Gastroesophageal sphincter (tissue), 3 donors: ENCODE measurements at regions not wholly inside any gene's neighbourhood (a gene's known extent, or its start where the extent isn't known, plus 50 kb on each side); places are given as distances from the start of the nearest gene placed in this dataset.

ENCODE experiments used
- CTCF ChIP-seq, 4 experiments: fragments of 200-600 bp in 2 of 4; fragments of 450-650 bp in 2 of 4; sonication (generic) in 1 of 4; IDR thresholded peaks; one replicate each; pipeline ENCODE4 v1.5.1; 2017 to 2019; ENCODE audit warnings: antibody characterized with exemption in 4 of 4, mild to moderate bottlenecking in 2 of 4, moderate library complexity in 2 of 4
- EP300 ChIP-seq: sonication (generic); formaldehyde crosslinking; IDR thresholded peaks from one replicate; pipeline ENCODE4 v1.6.1; 2017; ENCODE audit warnings: antibody characterized with exemption, mild to moderate bottlenecking
- POLR2A ChIP-seq, 2 donors: fragments of 450-650 bp; IDR thresholded peaks; one replicate each; pipeline ENCODE4 v1.6.1; 2017; ENCODE audit warnings: antibody characterized with exemption in 2 of 2, mild to moderate bottlenecking in 2 of 2, moderate library complexity in 1 of 2
- POLR2AphosphoS5 ChIP-seq: sonication (generic); formaldehyde crosslinking; IDR thresholded peaks from one replicate; pipeline ENCODE4 v1.6.1; 2017; ENCODE audit warnings: antibody characterized with exemption

- TF ChIP-seq POLR2A (IDR thresholded peaks at IDR 0.05) (no peak), CTCF (IDR thresholded peaks at IDR 0.05) (no peak), EP300 (no peak), POLR2AphosphoS5 (no peak)
Observed at GRCh38 chr12:66819587-66819986, 140.7 kb upstream of the GRIP1 start.
